Esophagus muscularis mucosa (tissue), 4 donors: ENCODE measurements at regions not wholly inside any gene's neighbourhood (a gene's known extent, or its start where the extent isn't known, plus 50 kb on each side); places are given as distances from the start of the nearest gene placed in this dataset.

Experiments
- DNase-seq: peaks from one replicate; pipeline ENCODE4 v3.0.0-alpha.2; 2017; ENCODE audit errors: extremely low spot score
- H3K27ac ChIP-seq, 4 donors: fragments of 200-600 bp; sonication (generic); replicated peaks in 1 of 4; 1 replicate in 3 of 4; 2 replicates in 1 of 4; pipeline ENCODE4 v1.5.1; 2016 to 2019; ENCODE audit warnings: mild to moderate bottlenecking in 1 of 4
- H3K27me3 ChIP-seq, 4 donors: fragments of 200-600 bp; sonication (generic); one replicate each; pipeline versions ENCODE4 v1.5.1 to v1.6.0; 2016 to 2019
- H3K36me3 ChIP-seq, 4 donors: fragments of 200-600 bp; sonication (generic); one replicate each; pipeline ENCODE4 v1.5.1; 2016 to 2019
- H3K4me1 ChIP-seq, 4 donors: fragments of 200-600 bp; sonication (generic); one replicate each; pipeline ENCODE4 v1.5.1; 2016 to 2019
- H3K4me3 ChIP-seq, 4 donors: fragments of 200-600 bp; sonication (generic); 1 replicate in 2 of 4; 2 replicates in 2 of 4; pipeline ENCODE4 v1.5.1; 2016 to 2019; ENCODE audit warnings: mild to moderate bottlenecking in 4 of 4, moderate library complexity in 1 of 4
- H3K9me3 ChIP-seq, 4 donors: fragments of 200-600 bp; sonication (generic); 1 replicate in 3 of 4; 2 replicates in 1 of 4; pipeline ENCODE4 v1.5.1; 2016 to 2019
- CTCF ChIP-seq, 3 experiments: fragments of 200-600 bp in 2 of 3; fragments of 450-650 bp in 1 of 3; sonication (generic) in 2 of 3; IDR thresholded peaks; one replicate each; pipeline ENCODE4 v1.5.1; 2017 to 2019; ENCODE audit warnings: antibody characterized with exemption in 3 of 3, mild to moderate bottlenecking in 2 of 3, moderate library complexity in 1 of 3
- EP300 ChIP-seq: sonication (generic); formaldehyde crosslinking; IDR thresholded peaks from one replicate; pipeline ENCODE4 v1.6.1; 2017; ENCODE audit warnings: antibody characterized with exemption
- POLR2A ChIP-seq: fragments of 450-650 bp; IDR thresholded peaks from one replicate; pipeline ENCODE4 v1.6.1; 2017; ENCODE audit warnings: antibody characterized with exemption, moderate library complexity, mild to moderate bottlenecking, low read depth
- POLR2AphosphoS5 ChIP-seq, 2 donors: sonication (generic); formaldehyde crosslinking; IDR thresholded peaks; one replicate each; pipeline ENCODE4 v1.6.1; 2017; ENCODE audit warnings: antibody characterized with exemption in 2 of 2
- whole genome bisulfite sequencing: methylation state at CpG from one replicate; pipeline ENCODE4 v1.1.5; 2018; 5-methylcytosine and 5-hydroxymethylcytosine counted together
- intact Hi-C: fragments of 100-400 bp; cut with DNase I; formaldehyde crosslinking; loops from one replicate; pipeline ENCODE4 v1.15.1; 2023

GRCh38 chr6:145538989-145539388, 196.3 kb downstream of the EPM2A start:
- H3K9me3 ChIP-seq = no peaks in the 10 kb centered on the region
- DNase-seq = no peak
- TF ChIP-seq CTCF (IDR thresholded peaks at IDR 0.05) = no peak
- no peak for TF ChIP-seq POLR2A
- TF ChIP-seq EP300 = no peak
- TF ChIP-seq POLR2AphosphoS5 (IDR thresholded peaks at IDR 0.05) = no peak
- no peaks in the 10 kb centered on the region for H3K27me3 ChIP-seq
- 86% methylated on average over 1 of the region's 1 CpG for WGBS
- no peaks in the 10 kb centered on the region for H3K36me3 ChIP-seq
- no peak overlapping the region for H3K4me3 ChIP-seq
- H3K4me1 ChIP-seq = peaks cover 0 to 8% (median 0%) of the 10 kb centered on the region in 4 donors
- intact Hi-C loops = no loop called here
- no peak overlapping the region for H3K27ac ChIP-seq

- Histone ChIP-seq H3K4me1 (peaks cover 0 to 8% (median 0%) of the 10 kb centered on the region in 4 donors), H3K27ac (no peak overlapping the region), H3K9me3 (no peaks in the 10 kb centered on the region), H3K4me3 (no peak overlapping the region), H3K27me3 (no peaks in the 10 kb centered on the region), H3K36me3 (no peaks in the 10 kb centered on the region)
- intact Hi-C loops = no loop called here
- no peak for DNase-seq
- TF ChIP-seq POLR2AphosphoS5 (IDR thresholded peaks at IDR 0.05) (no peak), EP300 (no peak), POLR2A (no peak), CTCF (IDR thresholded peaks at IDR 0.05) (no peak)
- WGBS = 87% methylated on average over 3 of the region's 3 CpGs
Observed at GRCh38 chr6:145539831-145540230, 195.5 kb downstream of the EPM2A start.

GRCh38 chr6:145540741-145541140, 194.6 kb downstream of the EPM2A start:
- DNase-seq = no peak
- intact Hi-C loops = no loop called here
- no peak for TF ChIP-seq EP300
- TF ChIP-seq POLR2AphosphoS5 (IDR thresholded peaks at IDR 0.05) = no peak
- no peak for TF ChIP-seq POLR2A
- no peak for TF ChIP-seq CTCF (IDR thresholded peaks at IDR 0.05)
- H3K36me3 ChIP-seq = no peaks in the 10 kb centered on the region
- WGBS = 93% methylated on average over 2 of the region's 2 CpGs
- H3K9me3 ChIP-seq = no peaks in the 10 kb centered on the region
- H3K27ac ChIP-seq = no peak overlapping the region
- peaks cover 0 to 8% (median 0%) of the 10 kb centered on the region in 4 donors for H3K4me1 ChIP-seq
- H3K27me3 ChIP-seq = no peaks in the 10 kb centered on the region
- no peak overlapping the region for H3K4me3 ChIP-seq

GRCh38 chr6:145544041-145544440, 191.3 kb downstream of the EPM2A start:
- 31% methylated on average over 1 of the region's 1 CpG for WGBS
- H3K4me3 ChIP-seq = no peak overlapping the region
- TF ChIP-seq POLR2AphosphoS5 (IDR thresholded peaks at IDR 0.05) (no peak), CTCF (IDR thresholded peaks at IDR 0.05) (no peak), POLR2A (no peak), EP300 (no peak)
- peaks cover 0 to 8% (median 0%) of the 10 kb centered on the region in 4 donors for H3K4me1 ChIP-seq
- intact Hi-C loops = no loop called here
- no peaks in the 10 kb centered on the region for H3K27me3 ChIP-seq
- H3K9me3 ChIP-seq = no peaks in the 10 kb centered on the region
- no peaks in the 10 kb centered on the region for H3K36me3 ChIP-seq
- no peak for DNase-seq
- H3K27ac ChIP-seq = no peak overlapping the region

- no peak overlapping the region for H3K27ac ChIP-seq
- no peaks in the 10 kb centered on the region for H3K27me3 ChIP-seq
- H3K36me3 ChIP-seq = no peaks in the 10 kb centered on the region
- H3K9me3 ChIP-seq = no peaks in the 10 kb centered on the region
- intact Hi-C loops = no loop called here
- H3K4me1 ChIP-seq = peaks cover 0 to 8% (median 0%) of the 10 kb centered on the region in 4 donors
- no peak for DNase-seq
- TF ChIP-seq POLR2A = no peak
- no peak for TF ChIP-seq CTCF (IDR thresholded peaks at IDR 0.05)
- no peak for TF ChIP-seq POLR2AphosphoS5 (IDR thresholded peaks at IDR 0.05)
- no peak for TF ChIP-seq EP300
- no peak overlapping the region for H3K4me3 ChIP-seq
- 86% methylated on average over 2 of the region's 2 CpGs for WGBS
Observed at GRCh38 chr6:145544514-145544913, 190.8 kb downstream of the EPM2A start.
